HCT116 (cell line): ENCODE measurements at regions not wholly inside any gene's neighbourhood (a gene's known extent, or its start where the extent isn't known, plus 50 kb on each side); places are given as distances from the start of the nearest gene placed in this dataset.

Experiments used
- ATAC-seq: fragments of 200-7000 bp; cut with Tn5 transposase; 2 replicates; pipeline ENCODE4 v1.9.1; 2020; ENCODE audit warnings: mild to moderate bottlenecking, moderate library complexity
- BruUV-seq: library from RNA; stranded (reverse); fragments of 400-500 nt; replicated peaks from 2 replicates; lab custom pipeline; 2021; lab: Mats Ljungman, UMichigan
- CTCF ChIA-PET: fragments of 300-600 bp; sonication (Branson Sonifier 250); formaldehyde crosslinking; loops from one replicate; lab custom pipeline; 2021; ENCODE audit warnings: antibody characterized with exemption; lab: Charles Lee
- POLR2A ChIA-PET: fragments of 300-600, 350-600 bp; sonication (Branson Sonifier 250); formaldehyde crosslinking; loops from one replicate; lab custom pipeline; 2021; ENCODE audit warnings: antibody characterized with exemption; lab: Charles Lee
- RAD21 ChIA-PET, 2 experiments: fragments of 300-600 bp; sonication (Branson Sonifier 250); formaldehyde crosslinking; loops; one replicate each; lab custom pipeline; 2023; ENCODE audit warnings: low total read pairs in 2 of 2; ENCODE audit not compliant: uncharacterized antibody in 2 of 2, unreplicated experiment in 2 of 2, low non-redundant PET in 1 of 2; lab: Charles Lee
- DNase-seq: peaks from one replicate; pipeline ENCODE4 v3.0.0-alpha.2; 2010; ENCODE audit warnings: low read depth, low spot score
- H2AFZ ChIP-seq: fragments of 200-600 bp; shearing (Covaris generic), sonication (generic); 2 replicates; pipeline ENCODE4 v1.6.1; 2017; ENCODE audit warnings: low read depth, mixed run types, mixed read lengths, antibody characterized with exemption, low read length; ENCODE audit not compliant: poor library complexity, severe bottlenecking
- H3K27ac ChIP-seq: 2 replicates; pipeline ENCODE4 v1.5.1; 2012; ENCODE audit warnings: low read depth, low read length
- H3K27me3 ChIP-seq: fragments of 200-600 bp; sonication (generic); 2 replicates; pipeline ENCODE4 v1.6.1; 2016; ENCODE audit warnings: mixed run types, low read length, mixed read lengths; ENCODE audit not compliant: insufficient read depth
- H3K36me3 ChIP-seq, 2 experiments: fragments of 200-500 bp in 1 of 2; fragments of 200-600 bp in 1 of 2; sonication (Bioruptor generic) in 1 of 2; sonication (generic) in 1 of 2; 2 replicates each; pipeline versions ENCODE4 v1.5.1 to v1.6.1; 2014 to 2016; ENCODE audit warnings: low read length in 2 of 2, inconsistent platforms in 1 of 2, mixed read lengths in 1 of 2, mixed run types in 1 of 2; ENCODE audit not compliant: insufficient read depth in 2 of 2, control insufficient read depth in 1 of 2
- H3K4me1 ChIP-seq, 2 experiments: fragments of 200-600 bp in 1 of 2; sonication (generic) in 1 of 2; 2 replicates each; pipeline versions ENCODE4 v1.5.1 to v1.6.1; 2012 to 2017; ENCODE audit warnings: low read length in 2 of 2, inconsistent platforms in 1 of 2, mild to moderate bottlenecking in 1 of 2, mixed read lengths in 1 of 2, mixed run types in 1 of 2, moderate library complexity in 1 of 2; ENCODE audit not compliant: insufficient read depth in 2 of 2, control insufficient read depth in 1 of 2
- H3K4me2 ChIP-seq: fragments of 200-600 bp; sonication (generic); 2 replicates; pipeline ENCODE4 v1.6.1; 2017; ENCODE audit warnings: mixed run types, low read length, mixed read lengths
- H3K4me3 ChIP-seq, 2 experiments: fragments of 200-600 bp in 1 of 2; sonication (generic) in 1 of 2; replicated peaks in 1 of 2; 2 replicates each; pipeline ENCODE4 v1.5.1; 2011 to 2016; ENCODE audit warnings: low read length in 2 of 2, control low read depth in 1 of 2, low read depth in 1 of 2, mild to moderate bottlenecking in 1 of 2, mixed read lengths in 1 of 2, mixed run types in 1 of 2
- H3K79me2 ChIP-seq: fragments of 200-600 bp; sonication (generic); 2 replicates; pipeline ENCODE4 v1.6.1; 2017; ENCODE audit warnings: mild to moderate bottlenecking, mixed run types, low read length, moderate library complexity, mixed read lengths; ENCODE audit not compliant: insufficient read depth
- H3K9ac ChIP-seq: fragments of 200-600 bp; sonication (generic); 2 replicates; pipeline ENCODE4 v1.6.1; 2016; ENCODE audit warnings: low read length, mixed read lengths
- H3K9me2 ChIP-seq: fragments of 200-600 bp; sonication (generic), shearing (Covaris generic); 2 replicates; pipeline ENCODE4 v1.6.1; 2017; ENCODE audit warnings: mixed run types, mild to moderate bottlenecking, moderate library complexity; ENCODE audit not compliant: insufficient read depth
- H3K9me3 ChIP-seq, 2 experiments: fragments of 200-500 bp in 1 of 2; fragments of 200-600 bp in 1 of 2; sonication (Bioruptor generic) in 1 of 2; sonication (generic) in 1 of 2; 2 replicates each; pipeline ENCODE4 v1.6.1; 2014 to 2017; ENCODE audit warnings: low read length in 2 of 2, mixed read lengths in 2 of 2, inconsistent platforms in 1 of 2, low read depth in 1 of 2, mild to moderate bottlenecking in 1 of 2, mixed run types in 1 of 2, moderate library complexity in 1 of 2; ENCODE audit not compliant: control insufficient read depth in 1 of 2, insufficient read depth in 1 of 2
- H4K20me1 ChIP-seq: fragments of 200-600 bp; sonication (generic), shearing (Covaris generic); 2 replicates; pipeline ENCODE4 v1.6.1; 2017; ENCODE audit warnings: mixed run types, mild to moderate bottlenecking, moderate library complexity; ENCODE audit not compliant: insufficient read depth
- CBX3 ChIP-seq: IDR thresholded peaks from 2 replicates; pipeline ENCODE4 v1.6.1; 2012; ENCODE audit warnings: low read depth
- EGR1 ChIP-seq: IDR thresholded peaks from 2 replicates; pipeline ENCODE4 v1.6.1; 2012; ENCODE audit warnings: low read depth
- EZH2phosphoT487 ChIP-seq: fragments of 200-600 bp; IDR thresholded peaks from 2 replicates; pipeline ENCODE4 v1.6.1; 2018; ENCODE audit warnings: antibody characterized with exemption, borderline replicate concordance
- JUND ChIP-seq: IDR thresholded peaks from 2 replicates; pipeline ENCODE4 v1.6.1; 2012
- RAD21 ChIP-seq: IDR thresholded peaks from 2 replicates; pipeline ENCODE4 v1.6.1; 2012; ENCODE audit warnings: low read depth, mild to moderate bottlenecking
- SP1 ChIP-seq: IDR thresholded peaks from 2 replicates; pipeline ENCODE4 v1.6.1; 2012; ENCODE audit warnings: low read depth
- SRF ChIP-seq: IDR thresholded peaks from 2 replicates; pipeline ENCODE4 v1.6.1; 2012; ENCODE audit warnings: low read depth
- intact Hi-C: fragments of 100-400 bp; cut with micrococcal nuclease; formaldehyde crosslinking; loops from 2 replicates; pipeline ENCODE4 v1.10.0; 2022
- TF ChIP-seq, protein P1 (sequence below): IDR thresholded peaks from 2 replicates; pipeline ENCODE4 v1.6.1; 2012; ENCODE audit warnings: low read depth
- TF ChIP-seq, protein P2 (sequence below), 3 experiments: fragments of 200-600 bp in 1 of 3; sonication (generic) in 1 of 3; IDR thresholded peaks in 2 of 3; conservative IDR thresholded peaks in 1 of 3; 2 replicates each; pipeline ENCODE4 v1.5.1; 2012 to 2017; ENCODE audit warnings: low read depth in 2 of 3, low read length in 2 of 3, antibody characterized with exemption in 1 of 3, borderline replicate concordance in 1 of 3, control low read depth in 1 of 3, mild to moderate bottlenecking in 1 of 3, mixed read lengths in 1 of 3, mixed run types in 1 of 3, moderate library complexity in 1 of 3; ENCODE audit not compliant: insufficient read depth in 1 of 3

DNA sequence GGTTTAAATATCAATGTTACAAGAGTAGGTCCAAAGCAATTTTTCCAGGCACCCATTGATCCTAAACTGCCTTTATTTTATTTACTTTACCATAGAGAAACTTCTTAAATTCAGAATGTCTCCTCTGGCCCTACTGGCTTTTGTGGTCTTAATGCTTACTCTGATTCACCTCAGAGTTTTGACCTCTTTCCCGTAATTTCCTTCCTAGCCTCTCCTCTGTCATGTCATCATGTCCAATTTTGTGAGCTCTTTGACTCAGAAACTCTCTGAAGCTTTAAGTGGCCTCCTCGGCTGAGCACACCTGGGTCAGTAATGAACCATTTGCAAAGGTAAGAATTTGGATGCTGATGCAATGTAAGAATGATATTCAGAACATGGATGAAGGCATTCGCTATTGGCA lies 303.8 kb upstream of the CDH18 start (continued):
- TF ChIP-seq, protein P1, sequence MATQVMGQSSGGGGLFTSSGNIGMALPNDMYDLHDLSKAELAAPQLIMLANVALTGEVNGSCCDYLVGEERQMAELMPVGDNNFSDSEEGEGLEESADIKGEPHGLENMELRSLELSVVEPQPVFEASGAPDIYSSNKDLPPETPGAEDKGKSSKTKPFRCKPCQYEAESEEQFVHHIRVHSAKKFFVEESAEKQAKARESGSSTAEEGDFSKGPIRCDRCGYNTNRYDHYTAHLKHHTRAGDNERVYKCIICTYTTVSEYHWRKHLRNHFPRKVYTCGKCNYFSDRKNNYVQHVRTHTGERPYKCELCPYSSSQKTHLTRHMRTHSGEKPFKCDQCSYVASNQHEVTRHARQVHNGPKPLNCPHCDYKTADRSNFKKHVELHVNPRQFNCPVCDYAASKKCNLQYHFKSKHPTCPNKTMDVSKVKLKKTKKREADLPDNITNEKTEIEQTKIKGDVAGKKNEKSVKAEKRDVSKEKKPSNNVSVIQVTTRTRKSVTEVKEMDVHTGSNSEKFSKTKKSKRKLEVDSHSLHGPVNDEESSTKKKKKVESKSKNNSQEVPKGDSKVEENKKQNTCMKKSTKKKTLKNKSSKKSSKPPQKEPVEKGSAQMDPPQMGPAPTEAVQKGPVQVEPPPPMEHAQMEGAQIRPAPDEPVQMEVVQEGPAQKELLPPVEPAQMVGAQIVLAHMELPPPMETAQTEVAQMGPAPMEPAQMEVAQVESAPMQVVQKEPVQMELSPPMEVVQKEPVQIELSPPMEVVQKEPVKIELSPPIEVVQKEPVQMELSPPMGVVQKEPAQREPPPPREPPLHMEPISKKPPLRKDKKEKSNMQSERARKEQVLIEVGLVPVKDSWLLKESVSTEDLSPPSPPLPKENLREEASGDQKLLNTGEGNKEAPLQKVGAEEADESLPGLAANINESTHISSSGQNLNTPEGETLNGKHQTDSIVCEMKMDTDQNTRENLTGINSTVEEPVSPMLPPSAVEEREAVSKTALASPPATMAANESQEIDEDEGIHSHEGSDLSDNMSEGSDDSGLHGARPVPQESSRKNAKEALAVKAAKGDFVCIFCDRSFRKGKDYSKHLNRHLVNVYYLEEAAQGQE, result no peak
- no peak for TF ChIP-seq SP1
- TF ChIP-seq EGR1, result no peak

DNA sequence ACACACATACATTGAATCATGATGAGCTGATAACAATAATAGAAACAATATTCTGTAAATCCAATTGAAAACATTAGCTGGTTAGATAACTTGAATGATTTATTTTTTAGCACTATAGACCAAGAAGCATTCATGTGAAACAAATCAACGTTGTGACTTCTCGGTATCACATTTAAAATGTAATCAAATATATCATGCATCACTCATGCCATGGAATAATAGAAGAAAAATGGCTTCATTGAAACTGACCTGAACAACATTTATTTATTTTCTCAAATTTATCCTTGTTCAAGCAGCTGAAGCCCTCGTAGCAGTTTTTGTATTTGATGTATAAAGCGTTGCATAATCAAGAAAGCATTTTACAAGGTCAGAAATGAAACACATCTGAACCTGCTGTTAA lies 299.6 kb upstream of the CDH18 start:
- TF ChIP-seq JUND (no peak), SRF (no peak), CBX3 (no peak), RAD21 (no peak), EZH2phosphoT487 (no peak)
- TF ChIP-seq, protein P2, sequence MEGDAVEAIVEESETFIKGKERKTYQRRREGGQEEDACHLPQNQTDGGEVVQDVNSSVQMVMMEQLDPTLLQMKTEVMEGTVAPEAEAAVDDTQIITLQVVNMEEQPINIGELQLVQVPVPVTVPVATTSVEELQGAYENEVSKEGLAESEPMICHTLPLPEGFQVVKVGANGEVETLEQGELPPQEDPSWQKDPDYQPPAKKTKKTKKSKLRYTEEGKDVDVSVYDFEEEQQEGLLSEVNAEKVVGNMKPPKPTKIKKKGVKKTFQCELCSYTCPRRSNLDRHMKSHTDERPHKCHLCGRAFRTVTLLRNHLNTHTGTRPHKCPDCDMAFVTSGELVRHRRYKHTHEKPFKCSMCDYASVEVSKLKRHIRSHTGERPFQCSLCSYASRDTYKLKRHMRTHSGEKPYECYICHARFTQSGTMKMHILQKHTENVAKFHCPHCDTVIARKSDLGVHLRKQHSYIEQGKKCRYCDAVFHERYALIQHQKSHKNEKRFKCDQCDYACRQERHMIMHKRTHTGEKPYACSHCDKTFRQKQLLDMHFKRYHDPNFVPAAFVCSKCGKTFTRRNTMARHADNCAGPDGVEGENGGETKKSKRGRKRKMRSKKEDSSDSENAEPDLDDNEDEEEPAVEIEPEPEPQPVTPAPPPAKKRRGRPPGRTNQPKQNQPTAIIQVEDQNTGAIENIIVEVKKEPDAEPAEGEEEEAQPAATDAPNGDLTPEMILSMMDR (IDR thresholded peaks at IDR 0.05 in 2 of 3, conservative IDR thresholded peaks at IDR 0.05 in 1 of 3; ENCODE audit: borderline replicate concordance in 1 of 3, insufficient read depth in 1 of 3, low read depth in 2 of 3, low read length in 2 of 3), result no peak
- TF ChIP-seq, all 23 proteins: peak for 0
- POLR2A ChIA-PET, result no interaction called here
- Histone ChIP-seq H3K9me3 (peaks cover 3 to 22% of the 10 kb centered on the region in 2 experiments; a peak in 2 of 4 replicates), H3K36me3 (no peaks in the 10 kb centered on the region), H2AFZ (no peak overlapping the region), H3K9me2 (no peaks in the 10 kb centered on the region), H3K4me2 (no peak overlapping the region), H3K9ac (no peak overlapping the region), H3K4me3 (no peak overlapping the region), H3K27ac (no peak overlapping the region), H3K79me2 (no peaks in the 10 kb centered on the region), H4K20me1 (no peaks in the 10 kb centered on the region), H3K4me1 (no peaks in the 10 kb centered on the region), H3K27me3 (no peaks in the 10 kb centered on the region)
- intact Hi-C loops, result no loop called here
- DNase-seq (no peak), ATAC-seq (no peak)
- RAD21 ChIA-PET, result no interaction called here
- BruUV-seq, result no TSS peak
- CTCF ChIA-PET, result no interaction called here
